K562 (cell line): ENCODE measurements at regions not wholly inside any gene's neighbourhood (a gene's known extent, or its start where the extent isn't known, plus 50 kb on each side); places are given as distances from the start of the nearest gene placed in this dataset.

Experiments used
- ATAC-seq: fragments of 200-7000 bp; cut with Tn5 transposase; 3 replicates; pipeline ENCODE4 v1.9.1; 2020; ENCODE audit warnings: moderate library complexity
- BruUV-seq: library from RNA; stranded (reverse); fragments of 400-500 nt; replicated peaks from 2 replicates; lab custom pipeline; 2021; lab: Mats Ljungman, UMichigan
- CTCF ChIA-PET: fragments of 300-600 bp; formaldehyde crosslinking; extraction: SDS; loops from one replicate; lab custom pipeline; 2021; ENCODE audit warnings: low intra/inter-chr PET ratio; lab: Yijun Ruan, JAX
- POLR2A ChIA-PET: fragments of 300-600, 350-650 bp; sonication (Branson Sonifier 250); formaldehyde crosslinking; extraction: SDS; loops from one replicate; lab custom pipeline; 2021; ENCODE audit warnings: antibody characterized with exemption, inconsistent platforms; lab: Yijun Ruan, JAX
- DNase-seq, 4 experiments: peaks; one replicate each; pipeline versions ENCODE4 v3.0.0 to v3.0.0-alpha.2; 2011 to 2018; ENCODE audit warnings: low spot score in 3 of 4, mixed read lengths in 3 of 4; ENCODE audit errors: extremely low read depth in 1 of 4
- FAIRE-seq: peaks from 2 replicates; lab custom pipeline; 2011; peaks lifted over from hg19 to GRCh38; lab: Jason Lieb, UNC
- H2AFZ ChIP-seq: 2 replicates; pipeline ENCODE4 v1.6.0; 2011; ENCODE audit warnings: low read depth, low read length, control low read depth, inconsistent platforms
- H3K27ac ChIP-seq: fragments of 200-600 bp; 3 replicates; pipeline ENCODE4 v1.8.0; 2011; ENCODE audit warnings: low read depth, mild to moderate bottlenecking, control low read depth, inconsistent platforms, low read length, moderate library complexity, mixed read lengths; ENCODE audit errors: extremely low read depth
- H3K27me3 ChIP-seq, 2 experiments: fragments of 300-600 bp in 1 of 2; 2 replicates in 1 of 2; 3 replicates in 1 of 2; pipeline versions ENCODE4 v1.6.0 to v1.8.0; 2011; ENCODE audit warnings: inconsistent platforms in 2 of 2, low read length in 2 of 2, mild to moderate bottlenecking in 1 of 2, mixed read lengths in 1 of 2, moderate library complexity in 1 of 2; ENCODE audit not compliant: control insufficient read depth in 2 of 2, insufficient read depth in 2 of 2
- H3K36me3 ChIP-seq: fragments of 300-600 bp; 3 replicates; pipeline ENCODE4 v1.8.0; 2011; ENCODE audit warnings: mild to moderate bottlenecking, low read length, inconsistent platforms; ENCODE audit not compliant: control insufficient read depth, insufficient read depth
- H3K4me1 ChIP-seq, 2 experiments: fragments of 200-600 bp in 1 of 2; replicated peaks in 1 of 2; 2 replicates in 1 of 2; 3 replicates in 1 of 2; pipeline versions ENCODE4 v1.5.1 to v1.8.0; 2011; ENCODE audit warnings: inconsistent platforms in 2 of 2, low read length in 2 of 2, mild to moderate bottlenecking in 1 of 2, mixed read lengths in 1 of 2, moderate library complexity in 1 of 2; ENCODE audit not compliant: control insufficient read depth in 2 of 2, insufficient read depth in 2 of 2
- H3K4me2 ChIP-seq: 2 replicates; pipeline ENCODE4 v1.6.1; 2011; ENCODE audit warnings: low read length, control low read depth, inconsistent platforms, mixed read lengths; ENCODE audit not compliant: insufficient read depth
- H3K4me3 ChIP-seq: fragments of 200-600 bp; sonication (generic), shearing (Covaris generic); 2 replicates; pipeline ENCODE4 v1.5.1; 2016; ENCODE audit warnings: control low read depth, inconsistent platforms
- H3K79me2 ChIP-seq: fragments of 200-600 bp; 3 replicates; pipeline ENCODE4 v1.8.0; 2011; ENCODE audit warnings: low read length, inconsistent platforms; ENCODE audit not compliant: control insufficient read depth, insufficient read depth
- H3K9ac ChIP-seq, 2 experiments: 2 replicates each; pipeline versions ENCODE4 v1.6.0 to v1.6.1; 2011; ENCODE audit warnings: low read depth in 2 of 2, low read length in 2 of 2, control low read depth in 1 of 2, inconsistent platforms in 1 of 2, mild to moderate bottlenecking in 1 of 2, mixed read lengths in 1 of 2; ENCODE audit not compliant: insufficient read depth in 1 of 2
- H3K9me1 ChIP-seq: one replicate; pipeline ENCODE4 v1.6.0; 2011; ENCODE audit warnings: inconsistent platforms, mild to moderate bottlenecking, low read length, moderate library complexity; ENCODE audit not compliant: control insufficient read depth, insufficient read depth
- H3K9me3 ChIP-seq: replicated peaks from 2 replicates; pipeline ENCODE4 v1.5.1; 2011; ENCODE audit warnings: low read depth, low read length, inconsistent platforms; ENCODE audit not compliant: control insufficient read depth, insufficient read depth
- H4K20me1 ChIP-seq: replicated peaks from 2 replicates; pipeline ENCODE4 v1.6.1; 2011; ENCODE audit warnings: low read length, inconsistent platforms, mixed read lengths; ENCODE audit not compliant: control insufficient read depth, insufficient read depth
- CEBPG ChIP-seq, 3 experiments: fragments of 200-800 bp in 1 of 3; sonication (Bioruptor generic) in 1 of 3; sonication (generic) in 1 of 3; formaldehyde crosslinking in 1 of 3; IDR thresholded peaks in 2 of 3; conservative IDR thresholded peaks in 1 of 3; 2 replicates each; pipeline versions ENCODE4 v1.6.1 to v1.8.0; 2016 to 2022; ENCODE audit warnings: missing compliant biosample characterization in 2 of 3, missing genetic modification characterization in 2 of 3, mild to moderate bottlenecking in 1 of 3, missing genetic modification reagents in 1 of 3
- WGBS: fragments of 100-300 bp; shearing (Covaris generic); methylation state at CpG from one replicate; pipeline ENCODE4 v1.1.6; 2016; ENCODE audit warnings: low coverage, mixed read lengths; ENCODE audit not compliant: insufficient coverage; ENCODE audit errors: missing lambda C conversion rate; 5-methylcytosine and 5-hydroxymethylcytosine counted together
- in situ Hi-C: fragments of 300-500 bp; cut with MboI; formaldehyde crosslinking; loops from 4 replicates; pipeline ENCODE4 v1.15.0; 2018; ENCODE audit warnings: inconsistent platforms, mixed read lengths
- intact Hi-C: fragments of 100-400 bp; cut with micrococcal nuclease; formaldehyde crosslinking; loops from 2 replicates; pipeline ENCODE4 v1.14.2; 2022
- TF ChIP-seq, protein P1 (sequence below): fragments of 200-800 bp; sonication (Bioruptor generic); IDR thresholded peaks from 2 replicates; pipeline ENCODE4 v1.6.1; 2017; ENCODE audit warnings: missing genetic modification characterization, missing compliant biosample characterization

GRCh38 chr1:10900251-10900651 is 103.8 kb upstream of the CASZ1 start:
- H3K79me2 ChIP-seq: no peaks in the 10 kb centered on the region
- no peaks in the 10 kb centered on the region for H3K36me3 ChIP-seq
- no peak overlapping the region for H2AFZ ChIP-seq
- FAIRE-seq (no peak), DNase-seq (no peak)
- H3K27ac ChIP-seq: no peak overlapping the region
- no TSS peak for BruUV-seq
- H3K27me3 ChIP-seq: peaks cover 54 to 86% of the 10 kb centered on the region in 2 experiments; a peak in 4 of 5 replicates
- in situ Hi-C loops: no loop called here
- 0 out of 2 replicates have a peak, but pooled peaks cover 9% of the 10 kb centered on the region for H4K20me1 ChIP-seq
- H3K9ac ChIP-seq: no peak overlapping the region
- intact Hi-C loops: no loop called here
- 4% methylated on average over 12 of the region's 12 CpGs for WGBS
- CTCF ChIA-PET: interaction anchor here (0.7 kb wide), 1 partner anchor 20 kb away, joined by 3 read pairs; no protein-coding TSS in a partner anchor
- no peak overlapping the region for H3K4me3 ChIP-seq
- H3K4me2 ChIP-seq: no peak overlapping the region
- no peaks in the 10 kb centered on the region for H3K9me1 ChIP-seq
- TF ChIP-seq, protein P1, sequence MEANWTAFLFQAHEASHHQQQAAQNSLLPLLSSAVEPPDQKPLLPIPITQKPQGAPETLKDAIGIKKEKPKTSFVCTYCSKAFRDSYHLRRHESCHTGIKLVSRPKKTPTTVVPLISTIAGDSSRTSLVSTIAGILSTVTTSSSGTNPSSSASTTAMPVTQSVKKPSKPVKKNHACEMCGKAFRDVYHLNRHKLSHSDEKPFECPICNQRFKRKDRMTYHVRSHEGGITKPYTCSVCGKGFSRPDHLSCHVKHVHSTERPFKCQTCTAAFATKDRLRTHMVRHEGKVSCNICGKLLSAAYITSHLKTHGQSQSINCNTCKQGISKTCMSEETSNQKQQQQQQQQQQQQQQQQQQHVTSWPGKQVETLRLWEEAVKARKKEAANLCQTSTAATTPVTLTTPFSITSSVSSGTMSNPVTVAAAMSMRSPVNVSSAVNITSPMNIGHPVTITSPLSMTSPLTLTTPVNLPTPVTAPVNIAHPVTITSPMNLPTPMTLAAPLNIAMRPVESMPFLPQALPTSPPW (CRISPR knock-in tag): no peak; the same call in 1 of the 2 replicates
- TF ChIP-seq CEBPG (CRISPR knock-in tag; IDR thresholded peaks at IDR 0.05) (no peak), CEBPG (tag; conservative IDR thresholded peaks at IDR 0.05 in 1 of 2, IDR thresholded peaks at IDR 0.05 in 1 of 2) (peak in 1 of 2 experiments; percentile 84; a peak in 2 of 4 replicates)
- TF ChIP-seq, all 486 proteins: peak for 1
- peaks cover 0 to 24% of the 10 kb centered on the region in 2 experiments; a peak in 2 of 5 replicates for H3K4me1 ChIP-seq
- POLR2A ChIA-PET: interaction anchor here (0.6 to 1.2 kb wide), 4 partner anchors 9 to 653 kb away, joined by 3 read pairs; no protein-coding TSS in a partner anchor
- no peaks in the 10 kb centered on the region for H3K9me3 ChIP-seq
- peak; percentile 32; the same call in 2 of the 3 replicates for ATAC-seq
